Activated T-helper 9 cell treated with anti-CD3 and anti-CD28 coated beads, Interleukin-2, amount 50 U/mL, for 16 hours (primary cell): ENCODE measurements at regions not wholly inside any gene's neighbourhood (a gene's known extent, or its start where the extent isn't known, plus 50 kb on each side); places are given as distances from the start of the nearest gene placed in this dataset.

ENCODE experiments used
- DNase-seq: peaks from one replicate; pipeline ENCODE4 v3.0.0-alpha.2; 2020; ENCODE audit warnings: low read depth

DNA sequence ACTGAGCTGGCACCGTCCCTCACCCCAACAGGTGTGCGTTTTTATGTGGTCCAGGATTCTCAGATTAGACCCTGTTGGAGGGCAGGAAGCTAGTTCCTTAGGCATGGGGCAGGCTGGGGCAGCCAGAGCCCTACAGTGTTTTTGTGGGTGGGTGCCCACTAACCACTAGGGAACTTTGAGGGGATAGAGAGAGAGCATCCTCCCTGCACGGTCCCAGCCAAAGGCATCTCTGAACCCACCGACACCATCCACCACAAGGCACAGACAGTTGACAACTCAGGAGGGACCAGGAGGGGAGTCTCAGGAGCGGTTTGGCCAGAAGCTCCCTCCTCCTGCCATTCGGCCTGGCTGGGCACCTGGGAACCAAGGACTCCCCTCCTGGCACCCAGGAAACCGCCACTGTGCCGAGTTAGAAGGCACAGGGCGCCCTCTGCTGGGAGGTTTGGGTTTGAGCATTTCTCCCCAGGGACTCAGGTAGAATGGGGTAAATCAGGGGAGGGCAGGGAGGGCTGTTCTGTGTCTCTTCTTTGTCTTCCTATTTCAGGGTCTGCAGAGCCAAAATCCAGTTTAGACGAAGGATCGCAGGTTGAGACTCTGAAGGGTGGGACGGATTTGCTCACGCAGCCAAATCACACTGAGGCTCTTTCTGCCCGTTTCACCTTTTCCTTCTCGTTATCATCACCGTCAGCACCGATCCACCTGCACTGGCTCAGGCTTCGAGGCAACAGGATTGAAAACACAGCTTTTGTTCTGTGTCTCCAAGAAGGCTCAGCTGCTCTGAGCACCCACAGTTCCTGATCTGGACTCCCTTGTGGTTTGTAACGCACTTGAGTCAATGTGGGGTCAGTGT is 84.8 kb upstream of the COL13A1 start:
- peak; percentile 29 for DNase-seq

- DNase-seq: no peak
Measured at GRCh38 chr10:69718951-69719350, 82.8 kb upstream of the COL13A1 start.

GRCh38 chr10:69721690-69722310 is 79.9 kb upstream of the COL13A1 start:
- DNase-seq: no peak

- no peak for DNase-seq
Measured at GRCh38 chr10:69723653-69724052, 78.1 kb upstream of the COL13A1 start.

- no peak for DNase-seq
Measured at GRCh38 chr10:69726850-69727249, 74.9 kb upstream of the COL13A1 start.

DNA sequence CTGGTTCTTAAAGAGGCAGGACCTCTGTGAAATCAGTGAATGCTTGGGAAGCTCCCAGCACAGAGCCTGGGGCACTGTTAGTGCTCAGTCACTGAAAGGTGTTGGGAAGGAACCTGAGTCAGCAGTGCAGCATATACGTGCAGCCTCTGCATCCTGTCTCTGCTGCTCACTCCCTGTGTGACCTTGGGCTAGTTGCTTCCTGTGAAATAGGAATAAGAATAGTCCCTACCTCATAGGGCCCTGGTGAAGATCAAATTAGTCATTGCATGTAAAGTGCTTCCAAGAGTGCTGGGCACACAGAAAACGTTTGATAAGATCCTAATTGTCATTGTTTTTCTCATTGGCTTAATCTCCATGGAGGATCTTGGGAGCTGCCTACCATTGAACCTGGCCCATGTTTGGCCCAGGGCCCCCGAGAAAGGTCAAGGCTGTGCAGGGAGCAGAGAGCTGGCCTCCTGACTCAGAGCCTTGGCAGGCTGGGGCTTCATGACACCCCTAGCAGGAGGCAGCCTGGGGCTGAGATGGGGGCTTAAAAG is 73.3 kb upstream of the COL13A1 start:
- DNase-seq: no peak

- no peak for DNase-seq
Measured at GRCh38 chr10:69729326-69730048, 72.2 kb upstream of the COL13A1 start.

- no peak for DNase-seq
Measured at GRCh38 chr10:69730251-69731156, 71.2 kb upstream of the COL13A1 start.

DNA sequence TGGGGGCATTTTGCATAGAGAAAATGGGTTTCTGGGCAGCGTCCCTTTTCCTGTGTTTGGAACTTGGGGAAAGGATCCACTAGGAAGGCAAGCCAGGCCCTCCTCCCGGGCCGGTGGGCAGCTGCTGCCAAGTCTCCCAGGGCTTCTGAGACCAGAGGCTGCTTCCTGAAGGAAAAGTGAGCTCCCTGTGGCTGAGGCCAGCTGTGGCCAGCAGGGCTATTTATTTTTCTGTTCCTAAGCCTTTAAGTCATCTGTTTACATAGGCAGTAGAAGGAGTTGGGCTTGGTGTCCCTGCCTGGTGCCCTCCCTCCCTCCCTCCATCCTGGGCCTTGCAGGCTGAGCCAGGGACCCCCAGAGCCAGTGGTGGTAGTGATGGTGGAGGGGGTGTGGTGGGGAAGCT is 70.5 kb upstream of the COL13A1 start:
- no peak for DNase-seq

DNA sequence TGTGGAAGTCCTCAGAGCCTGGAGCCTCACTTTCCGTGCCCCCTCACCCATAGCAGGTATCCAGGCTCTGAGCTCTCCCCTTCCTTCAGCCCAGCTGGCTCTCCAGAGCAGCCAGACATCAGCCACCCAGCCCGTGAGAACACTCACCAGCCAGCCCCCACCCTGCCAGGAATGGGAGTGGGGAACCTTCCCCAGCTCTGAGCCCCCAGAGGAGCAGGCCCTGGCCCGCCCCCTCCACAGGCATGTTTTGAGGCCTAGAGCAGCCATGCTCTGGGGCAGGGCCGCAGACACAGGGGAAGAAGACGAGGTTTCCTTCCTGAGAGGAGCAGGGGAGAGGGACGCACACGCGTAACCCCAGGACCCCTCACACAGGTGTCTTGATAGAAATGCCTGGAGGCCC is 70.0 kb upstream of the COL13A1 start:
- no peak for DNase-seq

DNA sequence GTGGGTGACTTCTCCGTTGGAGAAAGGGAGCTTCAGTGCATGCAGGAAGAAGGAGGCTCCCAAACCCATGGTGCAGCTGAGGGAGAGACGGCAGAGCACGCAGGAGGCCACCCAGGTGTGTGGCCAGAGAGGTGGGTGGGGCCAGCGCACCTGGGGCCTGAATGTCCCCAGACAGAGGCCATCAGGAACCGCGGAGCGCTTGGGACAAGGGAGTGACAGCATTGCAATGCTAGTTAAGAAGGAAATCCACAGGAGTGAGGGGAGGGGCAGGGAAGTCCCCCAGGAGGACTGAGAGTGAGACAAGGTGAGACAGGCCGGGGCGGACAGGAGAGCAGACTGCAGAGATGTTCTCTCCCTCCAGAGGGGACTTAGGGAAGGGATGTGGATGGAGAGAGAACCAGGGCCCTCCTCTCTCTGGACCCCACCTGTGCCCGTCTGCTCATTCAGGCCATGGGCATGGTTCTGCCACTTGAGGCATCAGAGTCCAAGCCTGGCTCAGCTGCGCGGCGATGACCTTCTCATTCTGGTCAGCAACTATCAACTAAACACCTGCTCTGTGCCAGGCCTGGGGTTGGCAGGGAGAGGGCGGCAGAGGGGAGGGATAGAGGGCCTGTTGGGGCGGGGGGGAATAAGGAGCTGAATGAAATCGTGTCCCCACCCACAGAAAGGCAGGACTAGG is 69.4 kb upstream of the COL13A1 start:
- no peak for DNase-seq

- no peak for DNase-seq
Measured at GRCh38 chr10:69732826-69733150, 68.9 kb upstream of the COL13A1 start.

DNA sequence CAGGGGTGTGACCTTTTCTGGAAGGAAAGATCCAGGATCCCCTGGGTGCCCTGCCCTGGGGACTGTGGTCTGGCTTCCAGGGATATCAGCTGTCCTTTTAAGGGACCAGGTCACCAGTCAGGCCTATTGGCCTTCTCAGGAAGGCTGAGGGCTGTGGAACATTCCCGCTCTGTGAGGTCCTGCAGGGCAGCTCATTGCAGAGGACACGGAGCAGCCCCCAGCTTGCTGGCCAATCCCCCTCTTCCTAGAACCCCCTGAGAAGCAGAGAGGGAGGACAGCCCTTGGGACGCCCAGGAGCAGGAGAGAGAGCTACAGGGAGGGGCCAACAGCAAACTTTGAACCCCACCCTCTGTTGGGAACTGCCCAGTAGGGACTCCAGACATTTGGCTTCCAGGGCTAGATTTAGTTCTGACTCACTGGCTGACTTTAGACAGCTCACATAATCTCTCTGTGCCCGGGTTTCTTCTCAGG is 67.9 kb upstream of the COL13A1 start:
- DNase-seq: no peak

DNA sequence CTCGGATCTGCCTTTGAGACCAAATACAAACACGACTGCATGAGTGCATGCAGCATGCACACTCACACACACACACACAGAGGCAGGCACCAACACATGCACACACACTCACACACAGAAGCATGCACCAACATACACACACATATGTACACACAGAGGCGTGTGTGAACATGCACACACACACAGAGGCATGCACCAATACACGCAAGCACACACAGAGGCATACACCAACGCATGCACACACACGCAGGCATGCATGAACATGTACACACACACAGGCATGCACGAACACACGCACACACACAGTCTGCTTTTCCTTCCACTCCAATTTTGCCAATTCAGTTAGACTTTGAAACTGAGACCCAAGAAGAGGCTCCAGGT is 67.3 kb upstream of the COL13A1 start:
- DNase-seq: no peak

- DNase-seq: no peak
Measured at GRCh38 chr10:69734797-69735468, 66.8 kb upstream of the COL13A1 start.

GRCh38 chr10:69736886-69737641 is 64.6 kb upstream of the COL13A1 start:
- no peak for DNase-seq

GRCh38 chr10:69738071-69738470 is 63.6 kb upstream of the COL13A1 start:
- DNase-seq: no peak

DNA sequence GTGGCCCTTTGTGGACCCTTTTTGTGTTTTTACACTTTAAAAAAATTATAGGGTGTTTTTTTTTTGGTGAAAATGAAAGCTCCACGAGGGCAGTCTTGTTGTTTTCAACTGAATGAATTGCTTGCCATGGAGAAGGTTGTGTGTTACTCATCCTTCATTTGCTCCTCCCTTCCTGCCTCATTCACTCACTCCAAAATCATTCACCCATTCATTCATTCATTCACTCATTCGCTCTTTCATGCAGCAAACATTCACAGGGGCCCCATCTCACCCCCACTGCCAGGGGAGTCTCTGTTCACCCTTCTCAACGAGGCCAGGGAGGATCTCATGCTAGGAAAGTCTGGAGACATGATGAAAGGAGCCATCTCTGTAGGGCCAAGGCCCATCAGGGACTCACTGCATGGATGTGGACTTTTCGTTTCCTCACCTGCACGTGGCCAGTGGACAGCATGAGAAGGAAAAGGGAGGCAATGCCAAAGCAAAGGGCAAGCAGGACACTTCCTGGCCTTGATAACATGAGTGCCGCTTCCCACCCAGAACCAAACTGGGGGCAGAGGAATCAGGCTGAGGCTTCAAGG is 62.8 kb upstream of the COL13A1 start:
- no peak for DNase-seq

GRCh38 chr10:69739634-69740033 is 62.1 kb upstream of the COL13A1 start:
- no peak for DNase-seq
